ENCODE measurements at regions not wholly inside any gene's neighbourhood (a gene's known extent, or its start where the extent isn't known, plus 50 kb on each side); places are given as distances from the start of the nearest gene placed in this dataset.

DNA sequence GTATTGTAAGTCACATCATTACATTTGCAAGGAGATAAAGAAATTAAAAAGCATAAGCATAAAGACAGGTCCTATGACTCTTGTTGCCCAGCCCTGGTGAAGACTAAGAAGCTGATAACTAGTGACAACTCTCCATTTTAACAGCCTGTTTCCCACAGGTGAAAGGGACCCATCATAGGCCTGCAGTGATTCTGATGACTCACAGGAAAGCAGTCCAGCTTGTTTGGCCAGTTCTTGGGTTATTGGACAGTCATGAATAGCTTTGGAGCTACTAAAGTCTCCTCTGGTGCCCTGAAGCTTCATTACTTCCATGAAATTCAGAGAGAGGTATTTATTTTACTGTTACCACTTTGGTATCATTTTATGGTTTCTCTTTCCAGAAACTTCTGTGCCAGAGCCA is 55.5 kb upstream of the DYRK2 start:
- H3K4ac ChIP-seq (ENCODE audit: low read depth, low read length): no peak overlapping the region
- no peak overlapping the region for H4K91ac ChIP-seq (ENCODE audit: insufficient read depth, low read depth, low read length)
- TF ChIP-seq MAFK (IDR thresholded peaks at IDR 0.05; ENCODE audit: low read depth, low read length) (no peak), SMC3 (IDR thresholded peaks at IDR 0.05; ENCODE audit: low read depth, low read length) (no peak), MXI1 (IDR thresholded peaks at IDR 0.05; ENCODE audit: borderline replicate concordance, low read depth, low read length) (no peak), RFX5 (IDR thresholded peaks at IDR 0.05; ENCODE audit: low read depth, low read length) (no peak), CEBPB (IDR thresholded peaks at IDR 0.05; ENCODE audit: low read depth, low read length) (no peak), USF2 (IDR thresholded peaks at IDR 0.05; ENCODE audit: low read depth, low read length) (no peak), RAD21 (IDR thresholded peaks at IDR 0.05; ENCODE audit: low read length) (no peak), FOS (IDR thresholded peaks at IDR 0.05; ENCODE audit: low read depth, low read length) (no peak), ELK1 (IDR thresholded peaks at IDR 0.05; ENCODE audit: borderline replicate concordance, low read depth, low read length) (no peak), RCOR1 (IDR thresholded peaks at IDR 0.05; ENCODE audit: insufficient replicate concordance, low read length) (no peak), BHLHE40 (IDR thresholded peaks at IDR 0.05; ENCODE audit: low read depth, low read length) (no peak), POLR2A (IDR thresholded peaks at IDR 0.05; ENCODE audit: low read depth, low read length) (no peak), CTCF (conservative IDR thresholded peaks at IDR 0.05; ENCODE audit: low read depth, low read length) (no peak)
- no peak overlapping the region for H2AFZ ChIP-seq (replicated peaks; ENCODE audit: low read length, poor library complexity)
- in situ Hi-C loops (cut with MboI; ENCODE audit: low sequenced_read_pairs): no loop called here
- no peak overlapping the region for H3K27ac ChIP-seq (ENCODE audit: insufficient read depth, low read length)
- no TSS peak for BruUV-seq (replicated peaks)
- H2BK15ac ChIP-seq (ENCODE audit: low read depth, low read length): no peak overlapping the region
- no peak overlapping the region for H2AK5ac ChIP-seq (ENCODE audit: low read depth, low read length)
- CTCF ChIA-PET: interaction anchor here (0.6 to 1.0 kb wide), 2 partner anchors 19 to 128 kb away, joined by 3 read pairs; no protein-coding TSS in a partner anchor
- dilution Hi-C loops (cut with HindIII; ENCODE audit: low sequenced_read_pairs, unreplicated experiment): no loop called here
- no peak overlapping the region for H3K4me2 ChIP-seq (ENCODE audit: low read depth, low read length)
- H2BK5ac ChIP-seq (ENCODE audit: low read depth, low read length, poor library complexity, severe bottlenecking): no peak overlapping the region
- H3K9me1 ChIP-seq (ENCODE audit: insufficient read depth, low read length): no peaks in the 10 kb centered on the region
- no peaks in the 10 kb centered on the region for H3K4me1 ChIP-seq (ENCODE audit: control insufficient read depth, insufficient read depth, low read length)
- no peak overlapping the region for H3K56ac ChIP-seq (ENCODE audit: extremely low read depth, insufficient read depth, low read length)
- no peak overlapping the region for H2BK120ac ChIP-seq (ENCODE audit: low read depth, low read length)
- H4K20me1 ChIP-seq (ENCODE audit: insufficient read depth, low read length): no peaks in the 10 kb centered on the region
- no peaks in the 10 kb centered on the region for H3K36me3 ChIP-seq (ENCODE audit: control insufficient read depth, insufficient read depth, low read length)
- POLR2A ChIA-PET (ENCODE audit: unreplicated experiment): no interaction called here
- no peak overlapping the region for H4K5ac ChIP-seq (ENCODE audit: low read depth, low read length)
- H3K14ac ChIP-seq (replicated peaks; ENCODE audit: low read depth, low read length): no peak overlapping the region
- DNase-seq (peak; percentile 8), ATAC-seq (ENCODE audit: low read depth) (peak; percentile 24; the same call in 1 of the 2 replicates)
- intact Hi-C loops (cut with micrococcal nuclease): no loop called here
- H3K23ac ChIP-seq (ENCODE audit: low read depth, low read length): no peak overlapping the region
- no peak overlapping the region for H4K8ac ChIP-seq (ENCODE audit: low read depth in 2 of 2, low read length in 2 of 2)
- H3K9me3 ChIP-seq (ENCODE audit: control insufficient read depth, insufficient read depth, low read length): no peaks in the 10 kb centered on the region
- no peak overlapping the region for H3K4me3 ChIP-seq (ENCODE audit: insufficient read depth, low read depth, low read length)
- H3K79me1 ChIP-seq (ENCODE audit: low read depth in 1 of 2, low read length in 2 of 2): no peaks in the 10 kb centered on the region
- no peak overlapping the region for H3K18ac ChIP-seq (ENCODE audit: low read depth, low read length)
- no peak overlapping the region for H2BK20ac ChIP-seq (ENCODE audit: low read depth, low read length)
- H3K27me3 ChIP-seq (ENCODE audit: control insufficient read depth, insufficient read depth, low read length): peaks cover 2% of the 10 kb centered on the region
- no peak overlapping the region for H2AK9ac ChIP-seq (replicated peaks; ENCODE audit: low read depth, low read length, poor library complexity)
- no peak overlapping the region for H3K9ac ChIP-seq (ENCODE audit: low read depth, low read length)
